ENCODE measurements at regions not wholly inside any gene's neighbourhood (a gene's known extent, or its start where the extent isn't known, plus 50 kb on each side); places are given as distances from the start of the nearest gene placed in this dataset.

DNA sequence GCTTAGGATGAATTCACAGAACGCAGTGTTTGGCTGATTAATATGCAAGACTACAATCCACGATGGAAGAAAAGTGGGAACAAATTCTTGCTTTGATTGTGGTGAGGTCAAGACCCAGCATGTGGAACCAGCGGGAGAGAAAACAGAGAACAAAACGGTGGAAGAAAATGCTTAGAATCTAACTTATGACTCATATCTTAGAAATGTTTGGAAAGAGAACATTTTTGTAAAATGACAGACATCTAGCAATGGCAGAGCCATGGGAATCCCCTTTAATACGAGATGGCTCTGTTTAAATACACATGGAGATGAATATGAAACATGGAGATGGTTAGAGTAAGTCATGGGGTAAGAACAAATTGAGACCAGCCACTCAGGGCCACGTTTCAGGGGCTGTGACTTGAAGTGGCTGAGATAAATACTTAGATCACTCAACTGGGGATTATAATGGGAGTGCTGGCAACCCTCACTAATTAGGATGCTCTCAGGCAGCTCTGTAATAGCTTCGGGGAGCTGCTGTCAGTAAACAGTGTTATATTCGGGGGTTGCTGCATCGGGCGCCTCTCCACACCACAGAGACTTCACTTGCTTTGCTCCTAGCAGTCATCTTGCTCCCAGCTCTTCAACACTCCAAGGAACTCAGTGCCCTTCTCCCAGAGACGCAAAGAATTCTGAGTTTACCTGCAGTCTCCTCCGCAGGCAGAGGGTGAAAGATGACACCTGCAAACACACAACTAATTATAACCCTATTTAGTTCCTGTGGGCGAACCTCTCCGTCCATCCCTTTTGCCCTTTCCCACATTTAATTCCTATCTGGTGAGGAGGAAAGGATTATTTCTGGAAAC lies 68.0 kb upstream of the ONECUT1 start:
- ChIA-PET CTCF (no interaction called here), RAD21 (ENCODE audit: low non-redundant PET in 1 of 2, low total read pairs in 2 of 2, uncharacterized antibody in 2 of 2, unreplicated experiment in 2 of 2) (no interaction called here), POLR2A (no interaction called here)
- H4K20me1 ChIP-seq (ENCODE audit: insufficient read depth): no peaks in the 10 kb centered on the region
- H3K9me2 ChIP-seq (ENCODE audit: insufficient read depth): no peaks in the 10 kb centered on the region
- H3K9me3 ChIP-seq (ENCODE audit: control insufficient read depth in 1 of 2, insufficient read depth in 1 of 2, low read depth in 1 of 2, low read length in 2 of 2): no peaks in the 10 kb centered on the region
- H3K4me2 ChIP-seq (ENCODE audit: low read length): no peak overlapping the region
- no peak overlapping the region for H3K9ac ChIP-seq (ENCODE audit: low read length)
- no peak overlapping the region for H3K27ac ChIP-seq (ENCODE audit: low read depth, low read length)
- intact Hi-C loops (cut with micrococcal nuclease): no loop called here
- ATAC-seq: no peak
- no peak overlapping the region for H2AFZ ChIP-seq (ENCODE audit: low read depth, low read length, poor library complexity, severe bottlenecking)
- no peak for DNase-seq (ENCODE audit: low read depth, low spot score)
- H3K36me3 ChIP-seq (ENCODE audit: control insufficient read depth in 1 of 2, insufficient read depth in 2 of 2, low read length in 2 of 2): no peaks in the 10 kb centered on the region
- H3K4me3 ChIP-seq (replicated peaks in 1 of 2; ENCODE audit: low read depth in 1 of 2, low read length in 2 of 2): no peak overlapping the region
- H3K4me1 ChIP-seq (ENCODE audit: control insufficient read depth in 1 of 2, insufficient read depth in 2 of 2, low read length in 2 of 2): no peaks in the 10 kb centered on the region
- BruUV-seq (replicated peaks): no TSS peak
- no peaks in the 10 kb centered on the region for H3K79me2 ChIP-seq (ENCODE audit: insufficient read depth, low read length)
- TF ChIP-seq, protein P1, sequence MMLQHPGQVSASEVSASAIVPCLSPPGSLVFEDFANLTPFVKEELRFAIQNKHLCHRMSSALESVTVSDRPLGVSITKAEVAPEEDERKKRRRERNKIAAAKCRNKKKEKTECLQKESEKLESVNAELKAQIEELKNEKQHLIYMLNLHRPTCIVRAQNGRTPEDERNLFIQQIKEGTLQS (IDR thresholded peaks at IDR 0.05): no peak
- no peak for TF ChIP-seq POLR2A (IDR thresholded peaks at IDR 0.05; ENCODE audit: borderline replicate concordance, extremely low read depth, insufficient read depth, insufficient read length)
- no peak for TF ChIP-seq SRF (IDR thresholded peaks at IDR 0.05; ENCODE audit: low read depth)
- TF ChIP-seq ZNF274 (IDR thresholded peaks at IDR 0.05; ENCODE audit: low read depth, low read length): no peak
- TF ChIP-seq EZH2 (IDR thresholded peaks at IDR 0.05): no peak
- no peak for TF ChIP-seq TCF7L2 (IDR thresholded peaks at IDR 0.05; ENCODE audit: borderline replicate concordance, extremely low read depth, insufficient read depth, insufficient read length)
- TF ChIP-seq SP1 (IDR thresholded peaks at IDR 0.05; ENCODE audit: low read depth): no peak
- TF ChIP-seq, protein P2, sequence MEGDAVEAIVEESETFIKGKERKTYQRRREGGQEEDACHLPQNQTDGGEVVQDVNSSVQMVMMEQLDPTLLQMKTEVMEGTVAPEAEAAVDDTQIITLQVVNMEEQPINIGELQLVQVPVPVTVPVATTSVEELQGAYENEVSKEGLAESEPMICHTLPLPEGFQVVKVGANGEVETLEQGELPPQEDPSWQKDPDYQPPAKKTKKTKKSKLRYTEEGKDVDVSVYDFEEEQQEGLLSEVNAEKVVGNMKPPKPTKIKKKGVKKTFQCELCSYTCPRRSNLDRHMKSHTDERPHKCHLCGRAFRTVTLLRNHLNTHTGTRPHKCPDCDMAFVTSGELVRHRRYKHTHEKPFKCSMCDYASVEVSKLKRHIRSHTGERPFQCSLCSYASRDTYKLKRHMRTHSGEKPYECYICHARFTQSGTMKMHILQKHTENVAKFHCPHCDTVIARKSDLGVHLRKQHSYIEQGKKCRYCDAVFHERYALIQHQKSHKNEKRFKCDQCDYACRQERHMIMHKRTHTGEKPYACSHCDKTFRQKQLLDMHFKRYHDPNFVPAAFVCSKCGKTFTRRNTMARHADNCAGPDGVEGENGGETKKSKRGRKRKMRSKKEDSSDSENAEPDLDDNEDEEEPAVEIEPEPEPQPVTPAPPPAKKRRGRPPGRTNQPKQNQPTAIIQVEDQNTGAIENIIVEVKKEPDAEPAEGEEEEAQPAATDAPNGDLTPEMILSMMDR (IDR thresholded peaks at IDR 0.05 in 2 of 3, conservative IDR thresholded peaks at IDR 0.05 in 1 of 3; ENCODE audit: borderline replicate concordance in 1 of 3, insufficient read depth in 1 of 3, low read depth in 2 of 3, low read length in 2 of 3): no peak
- no peak for TF ChIP-seq JUND (IDR thresholded peaks at IDR 0.05)
- TF ChIP-seq SIN3A (IDR thresholded peaks at IDR 0.05; ENCODE audit: low read depth): no peak
- no peak for TF ChIP-seq EGR1 (IDR thresholded peaks at IDR 0.05; ENCODE audit: low read depth)
- TF ChIP-seq ELF1 (IDR thresholded peaks at IDR 0.05; ENCODE audit: borderline replicate concordance, low read depth): no peak
- no peak for TF ChIP-seq POLR2AphosphoS5 (IDR thresholded peaks at IDR 0.05; ENCODE audit: low read depth, low read length)
- TF ChIP-seq CBX3 (IDR thresholded peaks at IDR 0.05; ENCODE audit: low read depth): no peak
- TF ChIP-seq FOSL1 (IDR thresholded peaks at IDR 0.05; ENCODE audit: low read depth): no peak
- no peak for TF ChIP-seq RAD21 (IDR thresholded peaks at IDR 0.05; ENCODE audit: low read depth)
- TF ChIP-seq, protein P3, sequence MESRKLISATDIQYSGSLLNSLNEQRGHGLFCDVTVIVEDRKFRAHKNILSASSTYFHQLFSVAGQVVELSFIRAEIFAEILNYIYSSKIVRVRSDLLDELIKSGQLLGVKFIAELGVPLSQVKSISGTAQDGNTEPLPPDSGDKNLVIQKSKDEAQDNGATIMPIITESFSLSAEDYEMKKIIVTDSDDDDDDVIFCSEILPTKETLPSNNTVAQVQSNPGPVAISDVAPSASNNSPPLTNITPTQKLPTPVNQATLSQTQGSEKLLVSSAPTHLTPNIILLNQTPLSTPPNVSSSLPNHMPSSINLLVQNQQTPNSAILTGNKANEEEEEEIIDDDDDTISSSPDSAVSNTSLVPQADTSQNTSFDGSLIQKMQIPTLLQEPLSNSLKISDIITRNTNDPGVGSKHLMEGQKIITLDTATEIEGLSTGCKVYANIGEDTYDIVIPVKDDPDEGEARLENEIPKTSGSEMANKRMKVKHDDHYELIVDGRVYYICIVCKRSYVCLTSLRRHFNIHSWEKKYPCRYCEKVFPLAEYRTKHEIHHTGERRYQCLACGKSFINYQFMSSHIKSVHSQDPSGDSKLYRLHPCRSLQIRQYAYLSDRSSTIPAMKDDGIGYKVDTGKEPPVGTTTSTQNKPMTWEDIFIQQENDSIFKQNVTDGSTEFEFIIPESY (IDR thresholded peaks at IDR 0.05; ENCODE audit: extremely low read depth, insufficient replicate concordance, low read length): no peak
- no peak for TF ChIP-seq CEBPB (IDR thresholded peaks at IDR 0.05; ENCODE audit: low read depth)
- TF ChIP-seq, protein P4, sequence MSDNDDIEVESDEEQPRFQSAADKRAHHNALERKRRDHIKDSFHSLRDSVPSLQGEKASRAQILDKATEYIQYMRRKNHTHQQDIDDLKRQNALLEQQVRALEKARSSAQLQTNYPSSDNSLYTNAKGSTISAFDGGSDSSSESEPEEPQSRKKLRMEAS (IDR thresholded peaks at IDR 0.05): no peak
- TF ChIP-seq ZFX (IDR thresholded peaks at IDR 0.05): no peak
- H3K27me3 ChIP-seq (ENCODE audit: insufficient read depth, low read length): peaks cover 69% of the 10 kb centered on the region
